K562 (cell line): ENCODE measurements at regions not wholly inside any gene's neighbourhood (a gene's known extent, or its start where the extent isn't known, plus 50 kb on each side); places are given as distances from the start of the nearest gene placed in this dataset.

Source experiments
- JUND ChIP-seq, 2 experiments: IDR thresholded peaks; 2 replicates in 1 of 2; 3 replicates in 1 of 2; pipeline ENCODE4 v1.6.1; 2011; ENCODE audit warnings: borderline replicate concordance in 2 of 2, low read depth in 2 of 2, low read length in 2 of 2, improper control_type of control experiment in 1 of 2, missing biosample characterization in 1 of 2, missing genetic modification characterization in 1 of 2, missing genetic modification reagents in 1 of 2
- MXI1 ChIP-seq: IDR thresholded peaks from 2 replicates; pipeline ENCODE4 v1.6.1; 2011; ENCODE audit warnings: low read depth, mild to moderate bottlenecking, improper control_type of control experiment, low read length
- SIX5 ChIP-seq, 2 experiments: IDR thresholded peaks; 2 replicates each; pipeline ENCODE4 v1.6.1; 2011; ENCODE audit warnings: low read length in 2 of 2, borderline replicate concordance in 1 of 2, low read depth in 1 of 2, mild to moderate bottlenecking in 1 of 2, moderate library complexity in 1 of 2; ENCODE audit not compliant: insufficient read depth in 1 of 2

DNA sequence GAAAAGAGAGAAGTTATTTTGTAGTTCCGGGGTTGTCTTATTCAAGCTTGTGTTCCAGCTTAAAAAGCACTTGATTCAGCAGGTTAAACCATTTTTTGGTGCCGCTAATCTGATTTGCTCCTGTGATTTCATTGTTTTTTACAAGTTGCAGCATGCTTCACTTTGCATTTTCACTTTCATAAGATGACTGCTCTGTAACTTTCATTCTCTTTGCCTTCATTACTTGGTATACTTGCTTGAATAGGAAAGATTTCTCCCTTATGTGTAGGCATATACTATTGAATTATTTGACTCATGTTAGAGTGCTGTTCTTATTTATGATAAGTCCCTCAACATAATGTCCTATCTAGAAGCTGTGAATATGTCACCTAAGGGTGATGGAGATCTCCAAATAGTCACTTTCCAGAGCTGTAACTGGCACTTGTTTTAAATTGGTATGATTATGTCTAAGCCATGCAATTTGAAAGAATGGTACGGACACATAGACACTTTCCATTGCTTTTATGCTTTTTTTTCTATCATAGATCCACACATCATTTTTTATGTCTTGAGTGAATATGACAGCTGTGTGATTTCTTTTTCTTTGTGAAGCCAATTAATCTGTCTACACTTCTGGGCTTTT, 254.5 kb downstream of the DSEL start:
- no peak for TF ChIP-seq SIX5 (IDR thresholded peaks at IDR 0.05; ENCODE audit: borderline replicate concordance in 1 of 2, insufficient read depth in 1 of 2, low read depth in 1 of 2, low read length in 2 of 2)
- no peak for TF ChIP-seq JUND (IDR thresholded peaks at IDR 0.05; ENCODE audit: borderline replicate concordance, low read depth, low read length)
- TF ChIP-seq JUND (tag; IDR thresholded peaks at IDR 0.05; ENCODE audit: borderline replicate concordance, low read depth, low read length), result no peak
- no peak for TF ChIP-seq MXI1
